ENCODE measurements at regions not wholly inside any gene's neighbourhood (a gene's known extent, or its start where the extent isn't known, plus 50 kb on each side); places are given as distances from the start of the nearest gene placed in this dataset.

DNA sequence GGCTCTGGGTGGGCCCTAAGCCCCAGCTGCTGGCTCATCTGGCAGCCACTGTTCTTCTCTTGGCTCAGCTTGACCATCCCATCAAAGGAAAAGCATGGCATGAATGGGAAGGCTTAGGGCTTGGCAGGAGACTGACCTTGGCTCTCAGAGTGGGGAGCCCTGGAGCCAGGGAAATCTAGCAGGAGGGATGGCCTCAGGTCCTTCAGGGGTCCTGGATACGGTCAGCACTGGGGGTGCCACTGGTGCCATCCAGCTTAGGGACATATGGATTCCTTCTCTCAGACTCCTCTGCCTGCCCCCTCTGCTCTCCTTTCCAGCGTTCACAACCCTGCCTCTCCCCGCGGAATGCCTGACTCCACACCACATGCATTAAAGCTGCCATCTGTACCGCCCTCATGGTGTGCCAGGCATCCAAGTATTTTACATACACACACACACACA is 165.5 kb upstream of the HAAO start:
- no peak overlapping the region for H3K4me3 ChIP-seq
- DNase-seq, result no peak
- H3K27ac ChIP-seq, result peak overlapping the region; percentile 93
- peaks cover 40 to 44% of the 10 kb centered on the region in 2 donors for H3K4me1 ChIP-seq
- intact Hi-C loops (cut with DNase I; ENCODE audit: low total_unique reads), result loop anchor here (10.0 kb wide), 1 partner anchor 527 kb away; no protein-coding TSS in a partner anchor
- no peak for TF ChIP-seq POLR2A (IDR thresholded peaks at IDR 0.05)
- TF ChIP-seq CTCF (IDR thresholded peaks at IDR 0.05), result no peak
- no peaks in the 10 kb centered on the region for H3K36me3 ChIP-seq
- no peaks in the 10 kb centered on the region for H3K27me3 ChIP-seq
- no peaks in the 10 kb centered on the region for H3K9me3 ChIP-seq

DNA sequence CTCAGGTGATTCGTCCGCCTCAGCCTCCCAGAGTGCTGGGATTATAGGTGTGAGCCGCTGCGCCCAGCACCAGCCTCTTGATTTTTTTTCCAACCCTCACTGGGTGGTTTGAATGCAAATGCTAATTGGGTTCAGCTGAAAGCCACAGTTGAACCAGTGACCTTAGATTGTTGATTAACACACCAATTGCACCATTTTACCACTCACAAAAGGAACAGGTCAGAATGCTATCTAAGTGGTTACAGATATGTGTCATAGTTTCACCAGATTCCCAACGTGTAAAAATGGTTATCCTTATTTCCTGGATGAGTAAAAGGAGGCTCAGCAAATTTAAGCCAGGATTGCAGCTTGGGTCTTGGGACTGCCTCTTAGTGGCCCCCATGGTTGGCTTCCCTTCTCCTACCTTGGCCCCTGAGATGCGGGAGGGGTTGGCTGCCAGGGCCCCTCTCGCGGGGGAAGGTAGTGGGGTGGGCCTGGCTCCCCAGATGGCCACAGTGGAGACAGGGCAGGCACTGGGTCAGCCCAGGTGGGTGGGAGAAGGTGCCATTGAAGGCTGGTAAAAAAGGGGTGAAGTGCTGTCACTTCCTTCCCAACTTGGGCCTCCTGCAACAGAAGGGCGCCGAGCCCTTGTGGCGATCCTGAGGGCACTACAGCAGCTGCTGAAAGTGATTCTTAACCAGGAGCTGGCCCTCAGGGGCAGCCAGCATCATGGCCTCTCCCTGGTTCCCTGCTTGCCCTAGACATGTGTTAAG is 164.9 kb upstream of the HAAO start:
- H3K27me3 ChIP-seq, result no peaks in the 10 kb centered on the region
- intact Hi-C loops (cut with DNase I; ENCODE audit: low total_unique reads), result loop anchor here (10.0 kb wide), 1 partner anchor 528 kb away; no protein-coding TSS in a partner anchor
- no peak overlapping the region for H3K4me3 ChIP-seq
- H3K4me1 ChIP-seq, result peaks cover 37 to 44% of the 10 kb centered on the region in 2 donors
- no peak for DNase-seq
- peak overlapping the region; percentile 93 for H3K27ac ChIP-seq
- H3K36me3 ChIP-seq, result no peaks in the 10 kb centered on the region
- no peaks in the 10 kb centered on the region for H3K9me3 ChIP-seq
- TF ChIP-seq POLR2A (IDR thresholded peaks at IDR 0.05), result no peak
- no peak for TF ChIP-seq CTCF (IDR thresholded peaks at IDR 0.05)

DNA sequence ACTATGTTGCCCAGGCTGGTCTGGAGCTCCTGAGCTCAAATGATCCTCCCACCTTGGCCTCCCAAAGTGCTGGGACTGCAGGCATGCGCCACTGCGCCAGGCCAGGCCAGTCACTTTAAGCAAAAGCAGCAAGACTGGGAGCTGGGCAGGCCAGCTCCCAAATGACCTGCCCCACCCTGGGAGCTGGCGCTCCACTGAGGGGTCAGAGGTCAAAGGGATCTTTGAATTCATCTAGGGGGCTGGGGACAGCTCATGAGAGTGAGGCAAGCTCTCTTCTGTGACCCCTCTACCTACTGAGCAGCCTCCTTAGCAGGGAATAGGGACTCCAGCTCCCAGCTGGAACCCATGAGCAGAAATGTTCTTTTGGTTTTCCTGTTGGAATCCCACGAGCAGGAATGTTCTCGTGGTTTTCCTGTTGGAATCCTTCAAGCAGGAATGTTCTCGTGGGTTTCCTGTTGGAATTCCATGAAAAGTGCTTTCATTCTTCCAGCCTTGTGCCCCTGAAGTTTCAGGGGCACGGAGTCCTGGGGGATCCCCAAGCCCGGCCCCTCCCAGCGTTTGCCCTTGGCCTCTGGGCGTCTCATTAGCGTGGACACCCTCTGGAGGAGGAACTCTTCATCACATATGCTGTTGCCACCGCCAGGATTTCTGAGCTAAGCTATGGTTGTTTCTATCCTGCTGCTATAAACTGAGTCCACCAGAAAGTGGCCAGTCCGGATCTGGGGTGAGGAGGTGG is 162.0 kb upstream of the HAAO start:
- intact Hi-C loops (cut with DNase I; ENCODE audit: low total_unique reads), result loop anchor here (10.0 kb wide), 1 partner anchor 530 kb away; no protein-coding TSS in a partner anchor
- Histone ChIP-seq H3K36me3 (no peaks in the 10 kb centered on the region), H3K9me3 (no peaks in the 10 kb centered on the region), H3K27ac (peak overlapping the region; percentile 35 to 70), H3K4me1 (peaks cover 14 to 24% of the 10 kb centered on the region in 2 donors), H3K4me3 (no peak overlapping the region), H3K27me3 (no peaks in the 10 kb centered on the region)
- DNase-seq, result no peak
- TF ChIP-seq CTCF (IDR thresholded peaks at IDR 0.05), result no peak
- TF ChIP-seq POLR2A (IDR thresholded peaks at IDR 0.05), result no peak

GRCh38 chr2:42953216-42953615 is 160.8 kb upstream of the HAAO start:
- intact Hi-C loops (cut with DNase I; ENCODE audit: low total_unique reads), result loop anchor here (10.0 kb wide), 1 partner anchor 532 kb away; no protein-coding TSS in a partner anchor
- DNase-seq, result no peak
- no peaks in the 10 kb centered on the region for H3K9me3 ChIP-seq
- H3K4me1 ChIP-seq, result peaks cover 4 to 12% of the 10 kb centered on the region in 2 donors
- no peaks in the 10 kb centered on the region for H3K36me3 ChIP-seq
- no peaks in the 10 kb centered on the region for H3K27me3 ChIP-seq
- H3K4me3 ChIP-seq, result no peak overlapping the region
- TF ChIP-seq POLR2A (IDR thresholded peaks at IDR 0.05), result no peak
- TF ChIP-seq CTCF (IDR thresholded peaks at IDR 0.05), result no peak
- peak overlapping the region; percentile 4 to 70 for H3K27ac ChIP-seq
